ENCODE measurements at regions not wholly inside any gene's neighbourhood (a gene's known extent, or its start where the extent isn't known, plus 50 kb on each side); places are given as distances from the start of the nearest gene placed in this dataset.

DNA sequence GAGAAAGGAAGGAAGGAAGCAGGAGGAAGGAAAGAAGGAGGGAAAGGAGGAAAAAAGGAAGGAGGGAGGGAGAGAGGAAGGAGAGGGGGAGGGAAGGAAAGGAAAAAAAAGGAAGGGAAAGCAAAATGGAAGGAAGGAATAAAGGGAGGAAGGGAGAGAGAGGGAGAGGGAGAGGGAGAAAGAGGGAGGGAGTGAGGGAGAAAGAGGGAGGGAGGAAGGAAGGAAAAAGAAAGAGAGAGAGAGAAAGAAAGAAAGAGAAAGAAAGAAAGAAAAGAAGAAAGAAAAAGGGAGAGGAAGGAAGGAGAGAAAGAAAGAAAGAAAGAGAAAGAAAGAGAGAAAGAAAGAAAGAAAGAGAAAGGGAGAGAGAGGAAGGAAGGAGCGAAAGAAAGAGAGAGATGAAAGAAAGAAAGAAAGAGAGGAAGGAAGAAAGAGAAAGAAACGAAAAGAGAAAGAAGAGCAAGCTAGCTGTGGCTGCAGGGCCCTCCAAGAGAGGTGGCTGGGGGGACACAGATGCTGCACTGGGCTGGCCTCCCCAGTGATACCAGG is 472.4 kb upstream of the MGMT start:
- DNase-seq: no peak

GRCh38 chr10:128995676-128996075 is 471.4 kb upstream of the MGMT start:
- DNase-seq: no peak

GRCh38 chr10:128996092-128996491 is 470.9 kb upstream of the MGMT start:
- no peak for DNase-seq

- no peak for DNase-seq
These were observed 468.8 kb upstream of the MGMT start for GRCh38 chr10:128998101-128998805.

DNA sequence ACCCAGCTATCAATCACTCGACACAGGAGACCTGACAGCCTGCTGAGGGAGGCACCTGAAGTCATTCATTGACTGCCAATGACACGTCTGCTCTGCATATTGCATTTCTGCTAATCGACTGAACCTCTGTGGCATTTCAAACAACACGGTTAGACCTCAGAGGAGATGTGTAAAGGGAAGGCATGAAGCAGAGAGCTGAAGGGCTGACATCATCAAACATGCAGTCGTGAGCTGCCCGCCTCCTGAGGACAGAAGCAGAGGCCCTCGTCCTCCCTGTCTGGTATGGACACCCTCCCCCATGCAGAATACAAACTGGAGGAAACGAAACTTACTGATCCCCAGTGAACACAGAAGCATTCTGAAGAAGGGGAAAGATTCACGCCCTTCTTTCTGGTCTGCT is 462.6 kb upstream of the MGMT start:
- no peak for DNase-seq

- DNase-seq: no peak
These were observed 462.0 kb upstream of the MGMT start for GRCh38 chr10:129005080-129005479.

DNA sequence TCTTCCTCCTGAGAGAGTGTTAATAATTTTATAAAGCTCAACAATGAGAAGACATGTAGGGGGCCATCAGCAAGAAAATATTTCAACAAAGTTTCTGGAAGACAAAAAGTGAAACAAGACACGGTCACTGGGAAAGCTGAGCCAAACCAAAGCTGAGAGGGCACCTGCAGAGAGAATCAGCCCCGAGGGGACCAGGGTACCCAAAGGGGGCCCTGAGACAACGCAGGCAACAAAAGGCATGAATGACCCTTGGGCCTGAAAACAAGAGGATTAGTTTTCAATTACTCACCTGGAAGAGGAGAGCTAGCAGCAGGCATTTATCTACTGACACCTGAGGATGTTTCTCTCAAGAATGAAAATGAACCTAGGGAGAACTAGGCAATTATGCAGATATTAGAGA is 461.2 kb upstream of the MGMT start:
- no peak for DNase-seq

- no peak for DNase-seq
These were observed 448.5 kb upstream of the MGMT start for GRCh38 chr10:129018511-129018910.

- no peak for DNase-seq
These were observed 446.2 kb upstream of the MGMT start for GRCh38 chr10:129020651-129021330.

DNA sequence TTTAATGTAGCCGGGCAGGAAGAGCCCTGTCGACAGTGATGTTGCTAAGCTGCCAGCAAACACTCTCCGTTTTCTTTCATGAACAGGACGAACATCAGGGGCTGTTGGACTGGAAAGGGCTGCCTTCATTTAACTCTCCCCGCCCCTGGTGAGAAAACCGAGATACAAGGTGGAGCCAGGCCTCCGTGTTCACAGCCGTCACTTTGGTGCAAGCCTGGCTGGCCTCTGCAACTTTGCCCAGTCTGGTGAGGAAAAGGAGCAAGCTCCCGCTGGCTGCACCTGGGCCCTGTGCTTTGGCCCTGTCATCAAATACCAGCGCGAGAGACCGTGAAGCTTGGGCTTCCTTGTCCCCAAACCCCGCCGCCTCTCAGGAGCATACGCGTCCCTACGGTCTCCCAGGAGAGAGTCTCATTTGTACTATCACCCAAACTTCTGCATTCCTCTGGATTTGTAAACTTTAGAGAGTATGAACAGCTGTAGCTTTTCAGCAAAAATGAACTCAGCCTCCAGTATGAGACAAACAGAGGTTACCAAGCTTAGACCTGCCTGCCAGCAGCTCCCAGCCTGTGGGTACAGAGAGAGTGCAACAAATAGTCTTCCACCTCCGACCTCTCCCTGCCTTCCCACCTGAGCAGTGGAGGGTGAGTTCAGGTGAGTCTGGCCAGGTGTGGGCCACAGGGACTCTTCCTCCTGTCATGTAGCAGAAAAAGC is 445.3 kb upstream of the MGMT start:
- no peak for DNase-seq

DNA sequence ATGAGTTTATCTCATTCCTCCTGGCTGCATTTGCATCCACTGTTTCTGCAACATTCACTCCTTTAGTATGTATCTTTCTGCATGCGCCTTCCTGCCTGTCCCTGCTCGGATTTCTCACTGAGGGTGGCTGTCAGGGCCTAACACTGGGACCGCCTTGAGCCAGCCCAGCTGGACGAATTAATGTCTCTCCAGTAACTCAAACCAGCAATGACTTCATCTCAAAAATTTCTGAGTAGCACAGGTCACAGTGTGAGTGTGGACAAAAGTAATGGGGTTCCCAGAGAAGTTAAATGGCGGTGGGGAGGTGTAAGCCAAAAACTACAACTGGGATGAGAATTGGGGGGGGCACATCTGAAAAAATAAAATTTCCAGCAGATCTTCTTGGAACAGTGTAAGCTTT is 444.0 kb upstream of the MGMT start:
- no peak for DNase-seq

GRCh38 chr10:129024046-129024445 is 443.0 kb upstream of the MGMT start:
- DNase-seq: no peak

DNA sequence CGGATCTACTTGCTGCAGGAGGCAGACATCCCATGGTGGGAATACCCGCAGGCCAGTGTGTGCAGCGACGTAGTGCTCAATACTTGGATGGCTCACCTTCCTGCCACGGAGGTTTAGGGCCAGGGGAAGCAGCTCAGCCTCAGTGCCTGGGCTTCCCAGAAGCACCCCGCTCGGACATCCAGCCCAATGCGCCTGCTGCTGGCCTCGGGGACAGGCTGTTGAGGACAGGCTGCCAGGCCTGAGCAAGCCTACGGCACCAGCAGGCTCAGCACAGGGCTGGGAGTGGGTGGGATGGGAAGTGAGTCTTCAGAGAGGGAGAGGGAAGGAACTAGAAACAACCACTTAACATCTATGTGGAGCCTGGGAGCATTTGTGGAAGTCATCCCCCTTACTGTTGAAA is 441.3 kb upstream of the MGMT start:
- no peak for DNase-seq

DNA sequence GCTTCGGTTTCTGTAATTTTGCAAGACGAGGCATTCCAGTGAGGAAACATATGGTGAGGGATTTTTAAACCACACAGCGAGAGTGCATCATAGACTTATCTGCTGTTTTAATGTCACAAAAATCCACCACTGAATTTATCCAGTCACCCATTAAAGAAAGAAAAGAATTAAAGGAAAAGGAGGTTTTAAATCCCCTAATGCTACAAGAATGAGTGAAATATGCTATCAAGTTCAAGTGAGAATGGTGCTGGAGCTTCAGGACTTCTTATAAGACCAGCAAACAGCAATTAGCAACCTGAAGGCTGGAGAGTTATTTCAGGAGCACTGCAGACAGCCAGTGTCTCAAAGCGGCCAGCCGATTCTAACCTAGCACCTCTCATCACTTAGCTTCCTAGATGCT is 439.1 kb upstream of the MGMT start:
- DNase-seq: no peak

DNA sequence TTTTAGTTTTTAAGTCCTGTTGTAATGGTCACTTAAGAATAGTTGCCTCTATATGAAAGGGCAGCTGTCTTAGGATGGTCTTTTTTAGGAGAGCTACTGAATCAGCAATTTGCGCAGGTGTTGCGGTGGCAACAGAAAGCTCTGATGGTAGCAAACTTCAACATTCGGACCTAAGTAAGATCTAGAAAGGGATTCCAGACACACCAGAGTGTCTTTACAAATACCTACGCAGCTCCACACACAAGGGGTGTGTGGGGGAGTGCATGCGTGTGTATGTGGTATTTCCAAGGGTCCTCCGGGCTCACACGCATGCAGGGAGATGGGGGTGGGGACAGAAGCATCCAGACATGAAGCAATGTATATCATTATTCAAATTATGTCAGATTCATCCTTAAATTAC is 438.6 kb upstream of the MGMT start:
- no peak for DNase-seq

DNA sequence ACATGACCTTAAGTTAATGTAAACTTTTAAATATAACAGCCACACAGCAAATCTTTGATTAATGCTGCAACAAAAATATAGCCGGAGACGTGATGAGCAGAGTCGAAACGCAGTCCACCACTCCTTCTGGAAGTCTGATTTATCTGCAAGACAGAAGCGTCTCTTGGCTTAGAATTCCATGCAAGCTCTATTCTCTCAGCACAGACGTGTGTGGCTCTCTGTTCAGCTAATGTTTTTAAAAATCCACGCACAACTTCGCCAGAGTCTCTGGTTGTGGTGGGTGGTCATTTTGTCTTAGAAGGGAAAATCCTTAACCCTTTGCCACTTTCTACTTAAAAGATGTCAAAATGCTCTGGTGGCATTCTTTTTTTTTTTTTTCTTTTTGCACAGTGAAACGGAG is 438.0 kb upstream of the MGMT start:
- DNase-seq: no peak

- DNase-seq: no peak
These were observed 437.0 kb upstream of the MGMT start for GRCh38 chr10:129029851-129030602.

DNA sequence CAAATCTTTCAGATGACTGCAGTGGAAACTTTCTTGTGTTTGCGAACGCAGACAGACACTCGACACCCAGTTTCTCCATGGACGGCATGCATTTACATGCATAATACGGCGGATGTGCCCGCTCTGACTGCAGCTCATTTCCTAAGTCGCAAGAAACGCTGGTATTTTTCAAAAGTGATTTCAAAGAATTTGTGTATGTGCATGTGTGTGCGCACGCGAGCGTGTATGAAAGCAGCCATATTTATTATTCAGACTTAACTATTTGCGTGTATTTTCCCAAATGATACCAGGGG is 436.5 kb upstream of the MGMT start:
- no peak for DNase-seq

DNA sequence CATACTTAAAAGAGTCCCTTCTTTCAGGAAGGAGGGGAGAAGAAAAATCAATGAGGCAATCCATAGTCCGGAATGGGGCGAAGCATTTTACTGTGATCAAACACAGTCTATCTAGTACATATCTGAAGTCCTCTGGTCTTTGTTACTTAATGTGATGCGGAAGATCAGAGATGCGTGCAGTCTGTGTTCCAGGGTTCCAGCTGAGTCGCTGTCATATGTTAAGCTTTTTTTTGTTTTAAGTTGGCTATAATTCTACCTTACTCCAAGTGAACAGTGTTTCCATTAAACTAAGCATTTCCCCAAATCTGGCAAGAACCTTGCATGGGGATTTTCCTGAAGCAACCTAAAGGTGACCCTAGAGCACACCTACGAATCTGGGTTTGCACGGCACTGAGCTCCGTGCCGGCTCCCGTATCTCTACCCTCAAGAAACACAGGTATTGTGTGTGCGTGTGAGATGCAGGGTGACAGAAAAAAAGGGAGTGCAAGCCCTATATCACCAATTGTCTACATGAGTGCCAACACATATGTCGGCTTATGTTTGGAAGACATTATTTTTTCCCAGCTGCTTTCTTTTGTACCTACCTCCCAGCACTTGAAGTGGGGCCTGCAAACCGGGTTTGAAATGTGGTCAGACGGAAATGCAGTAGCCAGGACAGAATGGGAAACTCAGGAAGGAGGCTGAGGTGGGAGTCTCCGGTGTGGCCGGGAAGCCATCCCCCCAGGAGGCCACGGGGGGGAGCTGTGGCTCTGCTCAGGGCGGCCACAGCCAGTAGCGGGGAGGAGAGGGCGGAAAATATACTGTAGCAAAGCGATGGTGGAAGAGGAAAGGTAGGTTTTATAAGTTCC is 435.8 kb upstream of the MGMT start:
- peak in 1 of 2 experiments; percentile 21 for DNase-seq

- no peak for DNase-seq
These were observed 435.2 kb upstream of the MGMT start for GRCh38 chr10:129031844-129032150.

GRCh38 chr10:129032372-129033313 is 434.4 kb upstream of the MGMT start:
- no peak for DNase-seq
